NCI-H2196 (cell line): ENCODE measurements at regions not wholly inside any gene's neighbourhood (a gene's known extent, or its start where the extent isn't known, plus 50 kb on each side); places are given as distances from the start of the nearest gene placed in this dataset.
"Not testable (repeated sequence)": the region's sequence is repeated elsewhere in the genome, so short reads cannot be mapped to it uniquely, and the experiment has no call there.

Source experiments
- DNase-seq: peaks from one replicate; lab custom pipeline; 2025; ENCODE audit not compliant: unreplicated experiment; lab: John Stamatoyannopoulos, UW

DNA sequence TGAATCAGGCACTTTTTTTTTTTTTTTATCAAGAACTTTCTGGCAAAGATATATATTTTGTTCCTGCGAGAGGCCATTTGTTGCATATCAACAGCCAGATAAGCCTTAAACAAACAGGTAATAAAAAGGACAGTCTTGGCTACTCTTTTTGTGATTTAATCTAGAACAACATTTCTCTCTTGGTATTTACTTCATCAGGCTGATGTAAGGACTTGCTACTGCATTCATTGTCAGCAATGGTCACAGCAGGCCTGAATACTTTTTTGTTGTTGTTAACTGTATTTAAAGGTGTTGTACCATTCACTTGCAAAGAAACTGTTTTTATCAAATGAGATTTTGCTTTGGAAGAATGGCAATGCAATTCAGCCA, 683.8 kb downstream of the IRS1 start:
- no peak for DNase-seq

DNA sequence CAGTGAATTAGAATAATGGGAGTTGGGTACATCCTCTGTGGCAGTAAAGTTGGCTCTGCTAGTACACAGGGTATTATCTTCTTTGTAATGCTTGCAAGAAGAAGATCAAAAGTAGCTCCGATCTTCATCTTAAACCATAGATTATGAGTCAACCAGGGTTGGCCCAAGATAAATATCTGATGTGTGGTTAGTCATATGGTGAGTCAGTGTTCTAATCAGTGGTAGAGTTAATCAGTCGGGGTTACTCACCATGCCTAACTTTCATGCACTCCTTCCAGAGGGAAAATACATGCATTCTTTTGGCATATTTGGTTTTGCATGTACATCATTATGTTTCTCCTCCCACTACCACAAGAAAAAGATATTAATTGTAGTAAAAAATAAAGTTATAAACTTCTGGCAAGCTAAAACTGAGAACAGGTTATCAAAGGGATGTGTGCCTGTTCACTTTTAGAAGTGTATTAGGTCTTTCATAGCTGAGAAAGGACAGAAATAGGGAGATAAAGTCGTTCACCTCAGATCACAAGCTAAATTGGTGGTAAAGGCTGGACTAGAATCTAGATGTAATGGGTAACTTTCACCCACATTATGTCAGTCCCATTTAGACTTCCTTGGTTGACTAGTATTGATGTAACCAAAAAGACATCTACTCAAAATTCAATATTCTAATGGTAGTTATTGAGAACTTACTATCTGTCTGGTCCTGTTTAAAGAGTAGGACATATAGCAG, 684.4 kb downstream of the IRS1 start:
- DNase-seq = no peak

DNA sequence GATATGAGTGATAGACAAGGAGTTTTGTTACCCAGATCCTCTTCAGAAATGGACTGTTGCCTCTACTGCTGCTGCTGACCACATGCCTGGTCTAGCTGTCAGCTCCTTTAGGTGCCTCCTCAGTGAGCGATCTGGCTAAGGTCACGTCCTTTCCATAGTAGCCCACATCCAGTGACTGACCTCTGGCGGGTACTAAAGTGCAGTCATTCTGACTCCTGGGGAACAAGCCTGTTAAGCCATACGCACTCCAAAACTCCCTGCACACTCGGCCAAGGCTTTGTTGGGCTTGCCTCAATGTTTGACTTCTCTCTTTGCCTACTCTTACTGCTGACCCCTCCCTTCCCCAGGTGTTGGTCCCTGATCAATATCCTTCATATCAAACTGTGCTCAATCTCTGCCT, 685.2 kb downstream of the IRS1 start:
- no peak for DNase-seq

DNA sequence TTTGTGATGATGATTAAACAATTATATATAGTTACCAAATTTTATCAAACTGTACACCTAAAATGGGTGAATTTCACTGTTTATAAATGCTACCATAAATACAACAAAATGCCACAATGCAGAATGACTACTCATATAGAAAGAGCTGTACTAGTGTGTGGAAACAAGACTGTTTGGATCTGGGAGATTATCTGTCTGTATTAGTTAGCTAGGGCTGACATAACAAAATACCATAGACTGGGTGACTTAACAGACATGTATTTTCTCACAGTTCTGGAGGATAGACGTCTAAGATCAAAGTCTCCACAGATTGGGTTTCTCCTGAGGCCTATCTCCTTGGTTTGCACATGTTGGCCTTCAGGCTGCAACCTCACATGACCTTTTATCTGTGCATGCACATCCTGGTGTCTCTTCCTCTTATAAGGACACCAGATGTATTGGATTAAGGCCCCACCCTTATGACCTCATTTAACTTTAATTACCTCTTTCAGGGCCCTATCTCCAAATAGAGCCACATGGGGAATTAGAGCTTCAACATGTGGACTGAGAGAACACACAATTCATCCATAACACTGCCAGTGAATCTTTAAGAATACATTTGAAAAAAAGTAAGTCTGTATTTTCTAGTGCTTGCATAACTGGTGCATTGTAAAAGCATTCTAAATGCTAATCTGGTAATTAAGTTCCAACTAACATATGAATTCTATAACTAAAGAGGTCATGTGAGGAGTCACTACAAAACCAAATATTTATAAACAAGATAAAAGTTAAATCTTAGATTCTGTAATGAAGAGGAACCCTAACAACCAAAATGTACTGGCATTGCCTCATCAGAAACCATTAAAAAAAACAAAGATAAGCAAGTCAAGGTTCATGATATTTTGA, 699.6 kb downstream of the NYAP2 start:
- DNase-seq = no peak

DNA sequence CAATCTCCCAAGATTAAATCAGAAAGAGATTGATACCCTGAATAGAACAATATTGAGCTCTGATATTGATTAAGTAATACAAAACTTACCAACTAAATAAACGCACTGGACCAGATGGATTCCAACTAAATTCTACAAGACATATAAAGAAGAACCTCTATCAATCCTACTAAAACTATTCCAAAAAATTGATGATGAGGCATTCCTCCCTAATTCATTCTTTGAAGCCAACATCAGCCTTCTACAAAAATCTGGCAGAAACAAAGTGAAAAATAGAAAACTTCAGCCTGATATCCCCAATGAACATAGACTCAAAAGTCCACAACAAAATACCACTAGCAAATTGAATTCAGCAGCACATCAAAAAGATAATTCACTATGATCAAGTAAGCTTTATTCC, 695.5 kb downstream of the NYAP2 start:
- no peak for DNase-seq

DNA sequence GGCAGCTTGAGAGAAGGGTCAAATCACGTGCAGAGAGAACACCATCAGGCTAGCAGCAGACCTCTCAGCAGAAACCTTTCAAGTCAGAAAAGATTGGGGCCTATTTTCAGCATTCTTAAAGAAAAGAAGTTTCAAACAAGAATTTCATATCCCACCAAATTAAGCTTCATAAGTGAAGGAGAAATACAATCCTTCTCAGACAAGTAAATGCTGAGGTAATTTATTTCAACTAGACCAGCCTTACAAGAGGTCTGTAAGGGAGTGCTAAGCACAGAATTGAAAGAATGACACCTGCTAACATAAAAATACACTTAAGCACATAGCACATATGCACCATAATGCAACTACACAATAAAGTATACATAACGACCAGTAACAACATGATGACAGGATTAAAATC, 693.9 kb downstream of the NYAP2 start:
- DNase-seq = no peak

DNA sequence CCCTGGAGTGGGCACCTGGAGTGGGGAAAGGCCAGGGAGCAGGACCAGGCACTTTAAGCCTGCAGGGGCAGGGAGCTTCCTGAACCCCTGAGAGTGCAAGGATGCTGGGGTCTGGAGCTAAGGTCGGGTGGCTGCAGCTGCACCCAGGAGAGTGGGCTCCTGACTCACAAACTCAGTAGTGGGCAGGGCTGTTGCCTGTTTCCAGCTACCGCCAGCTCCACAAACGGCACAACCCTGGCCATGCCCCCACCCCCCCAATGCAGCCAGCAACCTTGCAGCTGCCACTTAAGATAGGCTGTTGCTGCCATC, 688.8 kb downstream of the NYAP2 start:
- no peak for DNase-seq

DNA sequence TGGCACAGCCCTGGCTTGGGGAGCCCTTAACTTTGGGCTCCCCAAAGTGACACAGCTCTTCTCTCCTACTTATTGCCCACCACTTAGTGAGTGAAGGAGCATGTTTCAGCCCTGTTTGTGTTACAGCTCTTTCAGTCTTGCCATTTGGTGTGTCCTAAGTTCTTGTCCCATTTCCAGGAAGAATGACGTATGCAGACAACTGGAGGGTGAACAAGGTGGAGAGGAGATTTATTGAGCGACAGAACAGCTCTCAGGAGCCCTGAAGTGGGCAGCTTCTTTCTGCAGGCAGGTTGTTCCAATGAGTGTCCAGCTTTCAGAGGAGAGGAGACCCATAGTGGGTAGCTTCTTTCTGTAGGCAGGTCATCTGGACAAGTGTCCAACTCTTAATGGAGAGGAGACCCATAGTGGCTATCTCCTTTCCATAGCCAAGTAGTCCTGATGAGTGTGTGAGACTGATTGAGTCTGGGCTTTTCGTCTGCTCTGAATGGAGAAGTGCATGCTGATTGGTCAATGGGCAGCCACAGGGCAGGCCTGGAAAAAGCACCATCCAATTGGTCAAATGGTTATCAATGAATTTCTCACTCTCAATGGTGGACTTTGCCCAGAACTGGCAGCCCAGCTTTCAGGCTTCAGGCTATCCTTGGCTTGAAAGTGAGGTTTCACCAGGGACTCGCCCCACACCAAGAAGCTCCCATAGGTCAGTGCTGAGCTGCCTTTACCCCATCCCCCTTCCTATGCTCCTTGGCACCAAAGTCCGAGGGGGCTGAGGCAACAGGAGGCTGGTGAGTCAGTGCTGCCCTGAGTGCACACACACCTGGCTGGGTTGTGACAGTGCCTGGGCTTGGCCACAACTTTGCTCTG, 688.2 kb downstream of the NYAP2 start:
- no peak for DNase-seq

DNA sequence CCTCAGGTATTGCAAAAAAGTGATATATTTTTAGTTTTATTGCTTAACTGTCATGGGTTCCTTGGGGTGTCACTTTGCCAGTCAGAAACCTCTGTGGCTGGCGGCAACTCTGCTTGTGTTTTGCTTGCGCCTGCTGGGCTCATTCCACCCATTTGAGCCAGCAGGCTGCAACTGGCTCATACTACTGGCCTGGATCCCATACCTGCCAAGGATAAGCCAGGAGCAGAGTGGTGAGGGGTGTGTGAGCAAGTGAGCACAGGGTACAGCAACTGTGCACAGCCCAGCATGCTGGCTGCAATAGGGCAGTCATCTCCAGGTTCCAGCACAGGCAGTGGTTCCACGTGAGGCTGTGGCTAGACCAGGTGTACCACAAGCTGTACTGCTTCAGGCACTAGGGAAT, 687.5 kb downstream of the NYAP2 start:
- DNase-seq = no peak

DNA sequence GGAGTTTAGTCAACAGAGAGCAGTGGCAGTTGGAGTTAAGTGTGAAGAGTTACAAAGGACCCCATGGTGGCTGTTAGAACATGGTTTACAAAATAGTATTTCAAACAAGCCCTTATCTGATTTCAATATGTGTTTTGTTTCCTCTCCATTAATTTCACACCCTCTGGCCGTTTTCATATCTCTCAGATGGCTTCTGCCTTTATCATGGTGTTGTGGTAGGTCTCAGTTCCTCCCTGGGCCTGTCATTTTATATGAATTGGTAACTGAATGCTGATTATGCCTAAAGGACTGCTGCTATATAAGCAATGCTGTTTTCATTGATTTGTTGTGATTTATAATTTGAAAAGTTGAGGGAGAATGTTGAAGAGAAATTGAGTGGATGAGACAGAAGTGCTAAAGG, 686.7 kb downstream of the NYAP2 start:
- no peak for DNase-seq

DNA sequence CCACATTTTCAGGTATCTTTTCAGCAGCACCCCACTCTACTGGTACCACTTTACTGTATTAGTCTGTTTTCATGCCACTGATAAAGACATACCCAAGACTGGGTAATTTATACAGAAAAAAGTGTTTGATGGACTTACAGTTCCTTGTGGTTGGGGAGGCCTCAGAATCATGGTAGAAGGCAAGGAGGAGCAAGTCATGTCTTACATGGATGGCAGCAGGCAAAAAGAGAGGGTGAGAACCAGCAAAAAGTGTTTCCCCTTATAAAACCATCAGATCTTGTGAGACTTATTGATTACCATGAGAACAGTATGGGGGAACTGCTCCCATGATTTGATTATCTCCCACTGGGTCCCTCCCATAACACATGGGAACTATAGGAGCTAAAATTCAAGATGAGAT, 685.9 kb downstream of the NYAP2 start:
- not testable (repeated sequence) for DNase-seq

DNA sequence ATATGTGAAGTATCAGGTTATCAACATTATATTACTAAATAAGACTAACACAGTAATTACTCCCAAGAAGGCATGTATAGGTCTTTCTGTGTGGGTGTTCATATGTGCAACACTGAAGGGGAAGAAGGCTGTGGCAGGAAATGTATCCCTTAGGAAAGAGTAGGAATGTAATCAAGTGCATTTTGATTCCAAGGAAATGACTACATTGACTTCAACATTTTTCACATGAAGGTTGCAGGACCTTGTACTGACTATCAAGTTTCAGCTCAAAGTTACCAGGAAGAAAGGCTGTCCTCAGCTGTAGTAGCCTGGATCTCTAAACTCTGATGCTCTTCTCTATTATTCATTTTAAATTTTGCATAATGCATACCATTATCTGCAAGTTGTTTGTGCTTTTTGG, 680.8 kb downstream of the NYAP2 start:
- no peak for DNase-seq

DNA sequence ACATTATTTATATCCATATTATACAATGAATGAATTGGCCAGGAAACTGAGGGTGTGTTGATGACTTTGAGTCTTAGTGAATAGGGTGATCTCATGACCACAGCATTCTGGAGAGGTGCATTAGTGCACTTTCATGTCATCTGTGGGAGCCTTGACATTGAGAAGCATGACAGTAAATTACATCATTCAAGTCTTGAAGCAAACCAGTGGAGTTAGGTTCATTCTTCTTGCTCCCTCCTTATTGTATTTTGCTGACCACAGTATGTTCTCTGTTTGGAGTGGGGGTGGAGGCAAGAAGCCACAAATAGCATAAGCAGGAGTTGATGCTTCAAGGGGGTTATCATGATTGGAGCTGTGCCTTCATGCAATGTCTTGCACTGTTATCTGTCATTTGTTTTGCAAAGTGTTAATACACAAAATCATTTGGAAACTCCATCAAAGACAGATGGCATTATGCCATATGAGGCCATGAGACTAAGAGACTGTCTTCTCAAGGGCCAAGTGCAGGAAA, 680.2 kb downstream of the NYAP2 start:
- DNase-seq = no peak

DNA sequence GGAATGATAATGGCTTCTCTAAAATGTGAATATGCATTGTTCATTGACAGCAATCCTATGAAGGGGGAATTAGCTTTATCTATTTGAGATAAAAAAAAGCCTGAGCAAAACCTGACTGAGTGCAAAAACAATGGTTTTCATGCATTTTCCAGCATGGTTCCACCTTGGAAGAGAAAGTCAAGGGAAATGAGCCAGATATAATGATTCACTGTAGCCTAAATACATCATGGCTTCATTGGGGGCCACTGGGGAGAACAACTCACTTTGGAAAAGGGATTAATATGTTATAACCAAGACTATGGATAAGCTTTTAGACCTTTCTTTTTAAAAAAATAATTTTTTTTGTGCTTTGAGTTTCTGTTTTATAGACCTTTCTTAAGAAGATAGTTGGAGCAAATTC, 679.7 kb downstream of the NYAP2 start:
- DNase-seq = no peak

DNA sequence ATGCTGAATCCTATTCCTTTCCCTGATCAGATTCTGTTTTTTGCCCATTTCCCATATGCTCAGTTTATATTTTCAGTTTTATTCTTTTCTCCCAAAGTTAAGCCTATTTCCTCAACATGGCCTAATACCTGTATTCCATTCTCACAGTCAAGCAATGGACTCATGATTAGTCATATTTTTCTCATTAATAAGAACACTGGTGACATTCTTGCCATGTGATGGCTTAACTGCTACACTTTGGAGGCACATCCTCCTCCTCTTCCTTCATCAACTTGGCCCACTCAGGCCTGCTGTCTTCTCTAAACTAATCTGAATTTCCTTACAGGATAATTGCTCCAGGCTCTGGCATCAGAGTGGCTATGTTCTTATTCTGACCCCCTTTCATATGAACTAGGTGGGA, 679.2 kb downstream of the NYAP2 start:
- DNase-seq = no peak

DNA sequence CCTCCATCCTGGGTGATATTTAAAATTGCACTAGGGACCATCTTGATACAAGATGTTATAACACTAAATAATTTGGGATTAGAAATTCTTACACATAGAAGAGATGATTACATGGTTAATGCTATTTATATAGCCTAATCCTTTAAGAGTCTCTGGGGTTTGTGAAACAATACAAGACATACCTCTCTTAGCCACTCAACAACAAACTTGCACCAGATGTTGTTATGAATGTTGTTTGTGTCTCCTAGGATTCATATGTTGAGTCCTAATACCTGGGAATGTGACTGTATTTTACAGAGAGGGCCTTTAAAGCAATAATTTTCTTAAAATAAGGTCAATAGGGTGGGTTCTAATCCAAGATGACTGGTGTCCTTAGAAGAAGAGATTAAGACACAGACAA, 678.3 kb downstream of the NYAP2 start:
- no peak for DNase-seq

DNA sequence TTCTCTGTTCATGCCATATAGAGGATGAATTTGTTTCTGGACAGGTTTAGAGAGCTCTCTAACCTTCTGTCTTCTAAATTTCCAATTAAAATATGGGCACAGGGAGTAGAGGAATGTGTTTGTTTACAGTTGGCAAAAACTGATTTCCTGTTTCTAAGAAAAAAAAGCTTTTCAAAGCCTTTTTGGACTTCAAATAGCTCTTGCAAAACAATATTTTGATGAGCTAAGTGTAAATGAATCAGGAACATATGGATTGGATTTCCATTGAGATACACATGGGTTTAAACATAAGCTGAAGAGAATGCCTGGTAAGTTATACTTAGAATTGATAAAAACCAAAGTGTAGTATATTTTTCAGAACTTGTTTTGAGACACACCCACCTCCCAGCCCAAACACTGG, 677.5 kb downstream of the NYAP2 start:
- no peak for DNase-seq

DNA sequence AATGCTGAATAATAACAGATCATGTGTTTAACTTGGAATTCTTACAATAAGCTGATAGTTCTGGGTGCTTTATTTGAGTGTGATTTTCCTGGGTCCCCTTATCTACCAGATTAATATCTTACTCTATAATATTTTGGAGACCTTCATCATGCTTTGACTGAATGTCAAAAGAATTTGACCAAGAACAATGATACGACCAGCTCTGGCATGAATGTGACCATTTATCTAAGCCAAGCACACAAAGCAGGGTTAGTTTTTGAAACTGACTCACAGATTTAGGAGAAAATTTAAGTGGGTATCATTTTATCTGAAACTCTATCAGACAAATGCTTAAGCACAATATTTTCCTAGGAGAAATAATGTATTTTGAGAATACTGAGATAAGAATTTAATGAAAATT, 677.0 kb downstream of the NYAP2 start:
- DNase-seq = no peak

DNA sequence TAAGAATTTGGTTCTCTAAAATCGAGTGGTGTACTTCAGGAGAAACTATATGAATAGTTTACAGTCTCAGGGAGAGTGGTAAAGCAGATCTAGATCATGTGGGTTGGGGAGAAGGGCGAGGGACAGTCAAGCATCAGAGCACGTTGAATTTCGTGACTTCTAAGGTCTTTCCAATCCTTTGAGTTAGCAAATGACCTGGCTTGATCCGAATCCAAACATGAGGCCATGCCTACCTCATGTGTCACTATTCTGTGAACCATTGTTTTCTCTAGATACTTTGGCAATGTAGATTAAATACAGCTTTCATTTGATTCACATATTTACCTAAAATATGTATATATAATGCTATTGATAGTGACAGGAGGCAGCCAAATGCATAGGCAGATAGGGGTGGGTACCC, 674.9 kb downstream of the NYAP2 start:
- no peak for DNase-seq

DNA sequence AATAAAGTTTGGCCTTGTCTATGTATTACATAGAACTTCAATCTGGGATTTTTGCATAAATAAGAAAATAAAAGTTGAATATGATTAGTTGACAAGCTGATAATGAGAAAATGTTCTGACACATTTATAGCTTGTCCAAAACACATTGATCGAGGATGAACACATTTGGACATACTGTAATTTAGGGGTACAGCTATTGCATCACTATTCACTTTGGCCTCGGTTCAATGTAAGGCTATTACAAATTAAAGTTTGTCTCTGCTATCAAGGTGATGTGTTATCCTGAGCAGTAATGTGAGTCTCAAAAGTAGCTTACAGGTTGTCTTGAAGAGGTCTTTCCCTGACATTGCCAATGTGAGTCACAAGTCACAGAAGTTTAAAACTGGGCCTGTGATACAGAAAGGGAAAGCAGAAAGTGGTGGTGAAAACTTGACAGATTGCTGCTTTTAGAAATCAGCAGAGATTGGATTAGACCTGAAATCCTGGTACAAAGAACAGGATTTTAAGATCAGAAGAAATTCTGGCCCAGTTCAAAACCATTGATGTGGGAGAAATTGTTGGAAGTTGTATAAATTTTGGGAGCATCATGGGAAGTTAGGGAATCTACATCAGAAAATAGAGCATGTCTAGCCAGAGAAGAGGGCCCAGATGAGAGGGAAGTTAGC, 674.1 kb downstream of the NYAP2 start:
- no peak for DNase-seq

DNA sequence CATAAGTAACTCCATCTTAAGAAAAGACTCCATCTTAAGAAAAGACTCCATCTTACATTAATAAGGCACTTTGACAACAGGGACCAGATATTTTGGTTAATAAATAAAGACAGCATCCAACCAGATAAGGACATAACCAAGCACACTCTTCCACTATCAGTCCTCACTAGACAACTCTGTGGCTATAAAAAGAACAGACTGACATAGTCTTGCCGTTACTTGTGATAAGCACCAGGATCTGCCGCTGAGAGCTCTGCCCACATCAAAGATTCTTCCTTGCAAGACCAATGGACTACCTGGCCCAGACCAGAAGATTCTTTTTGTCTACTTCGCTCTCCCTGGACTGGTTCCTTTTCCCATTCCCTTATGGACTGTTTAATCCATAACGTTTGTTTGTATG, 667.4 kb downstream of the NYAP2 start:
- no peak for DNase-seq
